ENCODE measurements at regions not wholly inside any gene's neighbourhood (a gene's known extent, or its start where the extent isn't known, plus 50 kb on each side); places are given as distances from the start of the nearest gene placed in this dataset.
A peak's percentile ranks its signal among the peaks of the same experiment; 100 is the strongest.

DNA sequence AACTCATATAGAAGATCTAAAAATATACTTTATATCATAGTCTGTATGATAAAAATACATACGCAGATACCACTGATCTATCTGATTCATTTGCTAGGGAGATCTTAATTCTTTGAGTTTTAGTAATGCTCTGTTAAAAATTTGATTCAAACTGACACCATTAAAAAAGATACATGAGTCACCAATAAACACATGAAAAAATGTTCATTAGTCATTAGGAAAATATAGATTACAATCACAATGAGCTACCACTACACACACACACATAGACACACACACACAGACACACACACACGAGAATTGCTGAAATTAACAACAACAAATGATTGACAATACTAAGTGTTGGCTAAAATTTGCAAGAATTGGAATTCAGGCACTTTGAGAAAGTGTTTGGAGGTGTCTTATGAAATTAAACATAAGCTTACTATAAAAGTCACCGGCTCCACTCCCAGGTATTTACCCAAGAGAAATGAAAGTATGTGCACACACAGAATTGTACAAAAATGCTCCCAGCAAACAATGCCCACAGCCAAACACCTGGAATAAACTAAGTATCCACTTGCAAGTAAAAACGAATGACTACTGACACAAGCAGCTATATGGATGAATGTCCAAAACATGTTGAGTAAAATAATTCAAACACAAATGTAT, 117.7 kb upstream of the GGTLC1 start:
- H3K27ac ChIP-seq = peak overlapping the region; percentile 75
- H3K79me2 ChIP-seq (ENCODE audit: low read depth) = no peaks in the 10 kb centered on the region
- H3K4me1 ChIP-seq (replicated peaks; ENCODE audit: insufficient read depth) = peaks cover 73% of the 10 kb centered on the region
- H3F3A ChIP-seq (ENCODE audit: insufficient read depth, low read depth) = peaks cover 47% of the 10 kb centered on the region
- no peaks in the 10 kb centered on the region for H3K36me3 ChIP-seq (ENCODE audit: low read depth)
- no peaks in the 10 kb centered on the region; the same call in 1 of the 2 replicates for H3K9me3 ChIP-seq (ENCODE audit: insufficient read depth, low read depth)
- TF ChIP-seq, protein P1, sequence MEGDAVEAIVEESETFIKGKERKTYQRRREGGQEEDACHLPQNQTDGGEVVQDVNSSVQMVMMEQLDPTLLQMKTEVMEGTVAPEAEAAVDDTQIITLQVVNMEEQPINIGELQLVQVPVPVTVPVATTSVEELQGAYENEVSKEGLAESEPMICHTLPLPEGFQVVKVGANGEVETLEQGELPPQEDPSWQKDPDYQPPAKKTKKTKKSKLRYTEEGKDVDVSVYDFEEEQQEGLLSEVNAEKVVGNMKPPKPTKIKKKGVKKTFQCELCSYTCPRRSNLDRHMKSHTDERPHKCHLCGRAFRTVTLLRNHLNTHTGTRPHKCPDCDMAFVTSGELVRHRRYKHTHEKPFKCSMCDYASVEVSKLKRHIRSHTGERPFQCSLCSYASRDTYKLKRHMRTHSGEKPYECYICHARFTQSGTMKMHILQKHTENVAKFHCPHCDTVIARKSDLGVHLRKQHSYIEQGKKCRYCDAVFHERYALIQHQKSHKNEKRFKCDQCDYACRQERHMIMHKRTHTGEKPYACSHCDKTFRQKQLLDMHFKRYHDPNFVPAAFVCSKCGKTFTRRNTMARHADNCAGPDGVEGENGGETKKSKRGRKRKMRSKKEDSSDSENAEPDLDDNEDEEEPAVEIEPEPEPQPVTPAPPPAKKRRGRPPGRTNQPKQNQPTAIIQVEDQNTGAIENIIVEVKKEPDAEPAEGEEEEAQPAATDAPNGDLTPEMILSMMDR (conservative IDR thresholded peaks at IDR 0.05) = no peak
- no peak for TF ChIP-seq EZH2 (IDR thresholded peaks at IDR 0.05; ENCODE audit: low read depth)
- no TSS peak for BruUV-seq (replicated peaks)
- H3K4me3 ChIP-seq = peak overlapping the region; percentile 36; the same call in 1 of the 2 replicates
- peak overlapping the region; percentile 67 for H3K4me2 ChIP-seq
- H3K27me3 ChIP-seq (ENCODE audit: insufficient read depth, low read depth) = no peaks in the 10 kb centered on the region
- no peaks in the 10 kb centered on the region for H3K9me2 ChIP-seq (ENCODE audit: insufficient read depth)
- intact Hi-C loops (cut with micrococcal nuclease; ENCODE audit: unreplicated experiment) = no loop called here
- no peaks in the 10 kb centered on the region for H4K20me1 ChIP-seq (ENCODE audit: insufficient read depth)
- POLR2A ChIA-PET (ENCODE audit: unreplicated experiment) = interaction anchor here (0.8 kb wide), 1 partner anchor 11 kb away, joined by 6 read pairs; no protein-coding TSS in a partner anchor
- H2AFZ ChIP-seq = no peak overlapping the region
- DNase-seq = peak in 1 of 2 experiments; percentile 82
- CTCF ChIA-PET = interaction anchor here (0.9 to 1.0 kb wide), 2 partner anchors 8 to 26 kb away, joined by 4 to 11 read pairs; no protein-coding TSS in a partner anchor

DNA sequence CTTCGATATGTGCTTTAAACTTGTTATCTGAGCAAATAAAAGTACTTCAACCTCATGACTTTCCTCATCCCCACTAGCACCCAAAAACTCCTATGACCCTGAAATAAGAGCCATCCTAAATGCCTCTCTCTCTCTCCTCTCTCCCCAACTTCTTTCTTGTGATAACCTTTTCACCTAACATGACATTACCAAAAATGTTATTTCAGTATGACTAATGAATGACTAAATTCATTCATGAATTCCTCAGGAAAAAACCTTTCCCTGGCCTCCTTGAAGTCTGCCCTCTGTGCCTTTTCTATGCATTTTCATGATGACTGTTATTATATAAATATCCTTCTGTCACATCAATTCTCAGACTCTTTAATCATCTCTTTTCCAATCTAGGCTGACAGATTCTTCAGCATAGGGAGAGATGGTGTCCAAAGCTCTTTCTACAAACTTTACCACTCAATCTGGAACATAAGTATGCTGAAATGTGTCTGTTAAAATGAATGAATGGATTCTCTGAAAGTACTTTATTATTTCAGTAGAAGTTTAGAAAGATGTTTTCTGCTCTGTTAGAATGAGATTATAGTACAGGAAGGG, 114.3 kb upstream of the GGTLC1 start:
- no peaks in the 10 kb centered on the region for H3K9me2 ChIP-seq (ENCODE audit: insufficient read depth)
- no peak overlapping the region; the same call in 1 of the 2 replicates for H2AFZ ChIP-seq
- no peak for TF ChIP-seq EZH2 (IDR thresholded peaks at IDR 0.05; ENCODE audit: low read depth)
- TF ChIP-seq, protein P1 (conservative IDR thresholded peaks at IDR 0.05) = no peak
- H3K79me2 ChIP-seq (ENCODE audit: low read depth) = no peaks in the 10 kb centered on the region
- ChIA-PET CTCF (interaction anchor here (0.6 to 1.5 kb wide), 3 partner anchors 31 to 106 kb away, joined by 4 to 5 read pairs (median 4); no protein-coding TSS in a partner anchor), POLR2A (ENCODE audit: unreplicated experiment) (interaction anchor here (0.6 to 0.7 kb wide), 3 partner anchors 30 to 183 kb away, joined by 3 to 10 read pairs (median 4); no protein-coding TSS in a partner anchor)
- peaks cover 70% of the 10 kb centered on the region for H3F3A ChIP-seq (ENCODE audit: insufficient read depth, low read depth)
- intact Hi-C loops (cut with micrococcal nuclease; ENCODE audit: unreplicated experiment) = loop anchor here (1.0 to 5.0 kb wide), 3 partner anchors 28 to 321 kb away; no protein-coding TSS in a partner anchor
- peak in 1 of 2 experiments; percentile 90 for DNase-seq
- BruUV-seq (replicated peaks) = no TSS peak
- H3K36me3 ChIP-seq (ENCODE audit: low read depth) = no peaks in the 10 kb centered on the region
- no peaks in the 10 kb centered on the region for H4K20me1 ChIP-seq (ENCODE audit: insufficient read depth)
- H3K4me1 ChIP-seq (replicated peaks; ENCODE audit: insufficient read depth) = peaks cover 96% of the 10 kb centered on the region
- H3K4me3 ChIP-seq = no peak overlapping the region
- no peaks in the 10 kb centered on the region for H3K9me3 ChIP-seq (ENCODE audit: insufficient read depth, low read depth)
- no peaks in the 10 kb centered on the region for H3K27me3 ChIP-seq (ENCODE audit: insufficient read depth, low read depth)
- peak overlapping the region; percentile 84 for H3K27ac ChIP-seq
- H3K4me2 ChIP-seq = peak overlapping the region; percentile 56

DNA sequence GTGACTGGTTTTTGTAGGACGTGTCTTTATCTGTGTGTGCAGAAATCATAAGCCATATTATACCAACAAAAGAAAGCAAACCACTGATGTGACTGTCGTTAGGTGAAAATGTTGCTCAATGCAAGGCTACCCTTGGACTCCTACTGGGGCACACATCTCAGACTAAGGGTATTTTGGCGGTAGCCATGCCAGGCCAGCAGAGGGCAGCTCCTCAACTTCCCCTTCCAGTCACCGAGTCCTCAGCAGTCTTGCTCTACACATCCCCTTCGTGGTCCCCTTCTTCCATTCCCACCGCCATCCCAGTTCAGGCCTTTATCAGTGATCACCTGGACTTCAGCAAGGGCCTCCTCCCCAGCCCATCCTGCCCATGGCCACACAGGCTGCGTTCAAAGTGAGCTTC, 113.7 kb upstream of the GGTLC1 start:
- Histone ChIP-seq H3K4me3 (0 out of 2 replicates have a peak overlapping the region, but pooled peaks have one; percentile 4), H2AFZ (no peak overlapping the region; the same call in 1 of the 2 replicates), H3K27ac (peak overlapping the region; percentile 84), H3K9me3 (ENCODE audit: insufficient read depth, low read depth) (no peaks in the 10 kb centered on the region), H3K9me2 (ENCODE audit: insufficient read depth) (no peaks in the 10 kb centered on the region), H3K27me3 (ENCODE audit: insufficient read depth, low read depth) (no peaks in the 10 kb centered on the region), H4K20me1 (ENCODE audit: insufficient read depth) (no peaks in the 10 kb centered on the region), H3K79me2 (ENCODE audit: low read depth) (no peaks in the 10 kb centered on the region), H3F3A (ENCODE audit: insufficient read depth, low read depth) (peaks cover 74% of the 10 kb centered on the region), H3K4me1 (replicated peaks; ENCODE audit: insufficient read depth) (peaks cover 98% of the 10 kb centered on the region), H3K4me2 (peak overlapping the region; percentile 56), H3K36me3 (ENCODE audit: low read depth) (no peaks in the 10 kb centered on the region)
- peak; percentile 42 to 54 for DNase-seq
- TF ChIP-seq EZH2 (IDR thresholded peaks at IDR 0.05; ENCODE audit: low read depth) = no peak
- TF ChIP-seq, protein P1 (conservative IDR thresholded peaks at IDR 0.05) = peak; percentile 64
- ChIA-PET CTCF (interaction anchor here (0.6 to 1.5 kb wide), 4 partner anchors 32 to 107 kb away, joined by 3 to 5 read pairs (median 4); no protein-coding TSS in a partner anchor), POLR2A (ENCODE audit: unreplicated experiment) (interaction anchor here (0.6 to 0.7 kb wide), 3 partner anchors 30 to 360 kb away, joined by 3 to 4 read pairs (median 4); no protein-coding TSS in a partner anchor)
- TSS peak; percentile 47 for BruUV-seq (replicated peaks)
- intact Hi-C loops (cut with micrococcal nuclease; ENCODE audit: unreplicated experiment) = loop anchor here (1.0 to 5.0 kb wide), 3 partner anchors 29 to 320 kb away; no protein-coding TSS in a partner anchor
